ENCODE measurements at regions not wholly inside any gene's neighbourhood (a gene's known extent, or its start where the extent isn't known, plus 50 kb on each side); places are given as distances from the start of the nearest gene placed in this dataset.

DNA sequence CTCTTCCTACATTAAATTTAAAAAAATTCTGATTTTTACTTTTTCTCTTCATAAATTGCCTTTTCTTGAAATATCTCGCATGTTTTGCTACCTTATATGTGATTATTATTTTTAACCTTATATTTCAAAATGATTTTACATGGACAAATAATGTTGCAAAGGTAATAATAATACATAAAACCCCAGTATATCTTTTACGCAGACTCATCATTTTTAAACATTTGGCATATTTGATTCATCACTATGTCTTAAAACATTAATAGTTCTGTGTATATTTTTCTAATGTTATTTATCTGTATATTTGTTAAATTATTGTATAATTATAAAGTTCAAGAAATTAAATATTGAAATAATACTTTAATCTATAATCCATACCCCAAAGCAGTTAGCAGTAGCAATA lies 350.8 kb downstream of the RPL10L start:
- H3K4me3 ChIP-seq (ENCODE audit: low read length), result no peak overlapping the region
- TF ChIP-seq, protein P1, sequence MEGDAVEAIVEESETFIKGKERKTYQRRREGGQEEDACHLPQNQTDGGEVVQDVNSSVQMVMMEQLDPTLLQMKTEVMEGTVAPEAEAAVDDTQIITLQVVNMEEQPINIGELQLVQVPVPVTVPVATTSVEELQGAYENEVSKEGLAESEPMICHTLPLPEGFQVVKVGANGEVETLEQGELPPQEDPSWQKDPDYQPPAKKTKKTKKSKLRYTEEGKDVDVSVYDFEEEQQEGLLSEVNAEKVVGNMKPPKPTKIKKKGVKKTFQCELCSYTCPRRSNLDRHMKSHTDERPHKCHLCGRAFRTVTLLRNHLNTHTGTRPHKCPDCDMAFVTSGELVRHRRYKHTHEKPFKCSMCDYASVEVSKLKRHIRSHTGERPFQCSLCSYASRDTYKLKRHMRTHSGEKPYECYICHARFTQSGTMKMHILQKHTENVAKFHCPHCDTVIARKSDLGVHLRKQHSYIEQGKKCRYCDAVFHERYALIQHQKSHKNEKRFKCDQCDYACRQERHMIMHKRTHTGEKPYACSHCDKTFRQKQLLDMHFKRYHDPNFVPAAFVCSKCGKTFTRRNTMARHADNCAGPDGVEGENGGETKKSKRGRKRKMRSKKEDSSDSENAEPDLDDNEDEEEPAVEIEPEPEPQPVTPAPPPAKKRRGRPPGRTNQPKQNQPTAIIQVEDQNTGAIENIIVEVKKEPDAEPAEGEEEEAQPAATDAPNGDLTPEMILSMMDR (conservative IDR thresholded peaks at IDR 0.05; ENCODE audit: low read depth, low read length), result no peak
- DNase-seq (ENCODE audit: low read depth), result no peak

DNA sequence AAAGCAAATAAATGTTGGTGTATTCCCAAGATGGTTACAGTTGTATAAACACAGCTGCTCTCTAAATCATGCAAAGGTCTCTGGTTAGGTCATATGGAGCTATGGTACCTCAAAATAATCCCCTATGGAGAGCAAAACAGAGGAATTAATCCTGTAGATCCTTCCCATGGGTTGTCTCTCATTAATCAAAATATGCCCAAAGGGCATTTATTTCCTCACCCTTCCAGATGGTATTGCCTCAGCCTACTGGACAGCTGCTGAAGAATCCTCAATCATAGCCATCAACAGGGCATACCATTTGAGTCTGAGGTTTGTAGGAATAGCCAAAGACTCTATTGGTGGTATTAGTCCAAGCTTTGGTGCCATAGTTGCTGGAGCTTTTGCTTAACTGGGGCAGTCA lies 360.9 kb downstream of the RPL10L start:
- H3K4me3 ChIP-seq (ENCODE audit: low read length), result no peak overlapping the region
- TF ChIP-seq, protein P1 (conservative IDR thresholded peaks at IDR 0.05; ENCODE audit: low read depth, low read length), result no peak
- no peak for DNase-seq (ENCODE audit: low read depth)

DNA sequence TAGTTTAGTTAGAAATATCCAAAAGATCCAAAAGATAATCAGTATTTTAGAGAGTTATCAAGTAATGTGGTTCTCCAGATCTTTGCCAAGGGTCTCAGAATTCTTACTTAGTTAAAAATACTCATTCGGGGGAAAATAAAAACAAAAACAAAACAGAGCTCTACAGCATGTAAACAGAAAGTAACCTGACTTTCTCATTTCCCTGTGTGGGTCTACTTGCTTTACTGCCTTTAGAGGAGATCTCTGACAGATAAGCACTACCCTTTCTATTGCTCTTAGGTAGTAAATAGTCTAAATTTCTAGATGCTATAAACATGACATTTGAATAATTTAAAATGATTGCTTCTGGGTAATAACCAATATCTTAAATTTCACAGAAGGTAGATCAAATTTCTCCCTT lies 371.8 kb downstream of the RPL10L start:
- TF ChIP-seq, protein P1 (conservative IDR thresholded peaks at IDR 0.05; ENCODE audit: low read depth, low read length), result no peak
- H3K4me3 ChIP-seq (ENCODE audit: low read length), result no peak overlapping the region
- DNase-seq (ENCODE audit: low read depth), result no peak

DNA sequence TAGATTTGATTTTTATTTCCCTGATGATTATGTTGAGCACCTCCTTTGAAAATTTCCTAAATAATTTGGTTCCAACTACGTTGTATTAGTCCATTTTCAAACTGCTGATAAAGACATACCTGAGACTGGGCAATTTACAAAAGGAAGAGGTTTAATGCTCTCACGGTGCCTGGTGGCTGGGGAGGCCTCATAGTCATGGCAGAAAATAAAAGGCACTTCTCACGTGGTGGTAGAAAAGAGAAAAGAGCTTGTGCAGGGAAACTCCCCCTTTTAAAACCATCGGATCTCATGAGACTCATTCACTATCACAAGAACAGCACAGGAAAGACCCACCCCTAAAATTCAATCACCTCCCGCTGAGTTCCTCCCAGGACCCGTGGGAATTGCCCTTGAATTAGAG lies 372.3 kb downstream of the RPL10L start:
- no peak overlapping the region for H3K4me3 ChIP-seq (ENCODE audit: low read length)
- TF ChIP-seq, protein P1 (conservative IDR thresholded peaks at IDR 0.05; ENCODE audit: low read depth, low read length), result no peak
- no peak for DNase-seq (ENCODE audit: low read depth)

DNA sequence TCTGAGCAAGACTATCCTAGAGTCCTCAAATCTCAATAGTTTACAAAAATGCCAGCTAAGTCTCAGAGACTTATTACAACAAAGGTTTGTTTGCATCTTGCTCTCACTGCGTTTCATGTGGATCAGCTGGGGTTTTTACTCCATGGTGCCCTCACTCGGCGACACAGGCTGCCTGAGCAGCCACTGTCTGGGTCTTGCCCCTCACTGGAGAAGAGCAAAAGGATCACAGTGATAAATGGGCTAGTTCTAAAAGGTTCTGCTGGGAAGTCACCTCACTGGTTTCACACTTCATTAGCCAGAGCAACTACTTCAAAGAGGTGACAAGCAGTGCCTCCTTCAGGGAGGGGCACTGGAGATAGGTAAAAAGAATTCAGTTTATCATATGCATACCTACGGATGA lies 392.0 kb downstream of the RPL10L start:
- DNase-seq (ENCODE audit: low read depth), result no peak

DNA sequence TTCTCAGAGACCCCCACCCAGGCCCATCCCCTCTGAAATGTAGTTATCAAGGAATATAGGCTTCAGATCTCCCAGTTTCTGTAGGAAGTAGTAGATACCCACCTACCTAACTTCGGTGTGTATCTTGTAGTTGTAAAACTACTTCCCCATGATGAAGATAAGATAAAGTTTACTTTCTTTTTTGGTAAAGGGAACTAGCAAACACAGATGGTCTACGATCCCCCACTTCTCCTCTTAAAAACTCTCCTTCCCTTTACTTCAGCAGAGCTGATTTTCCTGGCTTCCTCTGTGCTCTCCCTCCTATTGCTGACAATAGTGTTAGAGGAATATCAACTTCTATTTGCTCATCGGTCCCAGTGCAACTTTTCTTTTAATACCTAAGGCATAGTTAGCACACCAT lies 395.2 kb downstream of the RPL10L start:
- TF ChIP-seq, protein P1 (conservative IDR thresholded peaks at IDR 0.05; ENCODE audit: low read depth, low read length), result no peak
- no peak for DNase-seq (ENCODE audit: low read depth)
- no peak overlapping the region for H3K4me3 ChIP-seq (ENCODE audit: low read length)

More for the DNA sequence above, 392.0 kb downstream of the RPL10L start:
- TF ChIP-seq, protein P1 (conservative IDR thresholded peaks at IDR 0.05; ENCODE audit: low read depth, low read length), result peak; percentile 4
- H3K4me3 ChIP-seq (ENCODE audit: low read length), result no peak overlapping the region

DNA sequence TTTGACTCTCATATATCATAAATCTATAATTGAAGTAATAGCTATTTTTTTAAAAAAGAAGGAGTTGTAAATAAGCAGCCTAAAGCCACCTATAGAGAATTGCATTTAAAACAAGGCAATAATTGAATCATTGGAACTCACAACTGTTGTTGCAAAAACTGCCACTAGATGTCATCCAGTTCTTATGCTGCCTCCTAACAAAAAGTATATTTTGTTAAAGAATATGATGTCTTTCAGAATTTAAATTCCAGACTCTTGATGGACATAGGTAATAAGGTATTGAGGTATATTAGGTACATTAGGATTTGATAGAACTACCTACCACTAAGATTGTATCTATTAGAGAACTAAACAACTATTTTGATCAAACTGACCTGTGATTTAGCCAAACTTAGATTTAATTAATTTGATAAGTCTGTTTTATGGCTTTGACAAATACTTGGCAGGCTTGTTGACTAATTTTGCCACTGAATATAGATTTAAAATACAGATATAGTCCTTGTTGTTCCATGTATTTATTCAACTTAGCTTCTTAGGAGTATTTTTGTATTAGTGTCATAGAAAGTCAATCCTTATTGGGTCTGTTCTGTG lies 401.4 kb downstream of the RPL10L start:
- no peak overlapping the region for H3K4me3 ChIP-seq (ENCODE audit: low read length)
- DNase-seq (ENCODE audit: low read depth), result no peak
- TF ChIP-seq, protein P1 (conservative IDR thresholded peaks at IDR 0.05; ENCODE audit: low read depth, low read length), result peak; percentile 75

Data from retinal pigment epithelial cell (primary cell).